Lower leg skin (tissue), 4 donors: ENCODE measurements at regions not wholly inside any gene's neighbourhood (a gene's known extent, or its start where the extent isn't known, plus 50 kb on each side); places are given as distances from the start of the nearest gene placed in this dataset.

ENCODE experiments used
- DNase-seq, 2 donors: peaks; one replicate each; pipeline ENCODE4 v3.0.0-alpha.2; 2019; ENCODE audit warnings: low spot score in 2 of 2
- H3K4me3 ChIP-seq: fragments of 200-600 bp; sonication (generic); 2 replicates; pipeline ENCODE4 v1.5.1; 2017; ENCODE audit warnings: mild to moderate bottlenecking, low read depth; ENCODE audit not compliant: poor library complexity, severe bottlenecking
- POLR2A ChIP-seq, 2 donors: fragments of 450-650 bp; IDR thresholded peaks; one replicate each; pipeline ENCODE4 v1.6.1; 2016 to 2017; ENCODE audit warnings: antibody characterized with exemption in 2 of 2, mild to moderate bottlenecking in 1 of 2, moderate library complexity in 1 of 2
- WGBS, 2 donors: methylation state at CpG; one replicate each; pipeline ENCODE4 v1.1.5; 2018; 5-methylcytosine and 5-hydroxymethylcytosine counted together
- intact Hi-C: fragments of 100-400 bp; cut with DNase I; formaldehyde crosslinking; loops from one replicate; pipeline ENCODE4 v1.15.0; 2023; ENCODE audit warnings: low total_unique reads
- TF ChIP-seq, protein P1 (sequence below), 3 donors: fragments of 450-650 bp; IDR thresholded peaks; one replicate each; pipeline ENCODE4 v1.5.1; 2016; ENCODE audit warnings: antibody characterized with exemption in 3 of 3, mild to moderate bottlenecking in 3 of 3, moderate library complexity in 2 of 3

DNA sequence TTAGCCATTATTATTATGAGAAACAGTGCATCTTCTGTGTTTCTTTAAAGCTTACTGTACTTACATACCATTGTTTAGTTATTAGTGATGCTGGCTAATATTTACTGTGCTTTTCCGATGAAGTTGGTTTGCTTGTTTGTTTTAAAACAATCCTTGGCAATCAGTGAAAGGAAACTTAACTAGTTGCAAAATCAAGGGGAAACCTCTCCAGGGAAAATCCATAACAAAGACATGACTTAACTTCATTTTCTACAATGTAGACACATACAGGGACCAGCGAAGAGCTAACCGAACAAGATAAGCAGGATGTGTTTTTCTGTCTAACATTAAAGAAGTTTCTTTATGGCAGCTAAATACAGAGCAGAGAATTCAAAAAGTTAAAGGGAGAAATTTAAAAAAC lies 102.5 kb upstream of the PARP11 start:
- no peak for DNase-seq
- no peak overlapping the region for H3K4me3 ChIP-seq
- 60 to 72% methylated on average over 3 of the region's 3 CpGs for WGBS, 2 donors
- no peak for TF ChIP-seq POLR2A (IDR thresholded peaks at IDR 0.05)
- TF ChIP-seq, protein P1, sequence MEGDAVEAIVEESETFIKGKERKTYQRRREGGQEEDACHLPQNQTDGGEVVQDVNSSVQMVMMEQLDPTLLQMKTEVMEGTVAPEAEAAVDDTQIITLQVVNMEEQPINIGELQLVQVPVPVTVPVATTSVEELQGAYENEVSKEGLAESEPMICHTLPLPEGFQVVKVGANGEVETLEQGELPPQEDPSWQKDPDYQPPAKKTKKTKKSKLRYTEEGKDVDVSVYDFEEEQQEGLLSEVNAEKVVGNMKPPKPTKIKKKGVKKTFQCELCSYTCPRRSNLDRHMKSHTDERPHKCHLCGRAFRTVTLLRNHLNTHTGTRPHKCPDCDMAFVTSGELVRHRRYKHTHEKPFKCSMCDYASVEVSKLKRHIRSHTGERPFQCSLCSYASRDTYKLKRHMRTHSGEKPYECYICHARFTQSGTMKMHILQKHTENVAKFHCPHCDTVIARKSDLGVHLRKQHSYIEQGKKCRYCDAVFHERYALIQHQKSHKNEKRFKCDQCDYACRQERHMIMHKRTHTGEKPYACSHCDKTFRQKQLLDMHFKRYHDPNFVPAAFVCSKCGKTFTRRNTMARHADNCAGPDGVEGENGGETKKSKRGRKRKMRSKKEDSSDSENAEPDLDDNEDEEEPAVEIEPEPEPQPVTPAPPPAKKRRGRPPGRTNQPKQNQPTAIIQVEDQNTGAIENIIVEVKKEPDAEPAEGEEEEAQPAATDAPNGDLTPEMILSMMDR (IDR thresholded peaks at IDR 0.05), result no peak
- intact Hi-C loops, result no loop called here

DNA sequence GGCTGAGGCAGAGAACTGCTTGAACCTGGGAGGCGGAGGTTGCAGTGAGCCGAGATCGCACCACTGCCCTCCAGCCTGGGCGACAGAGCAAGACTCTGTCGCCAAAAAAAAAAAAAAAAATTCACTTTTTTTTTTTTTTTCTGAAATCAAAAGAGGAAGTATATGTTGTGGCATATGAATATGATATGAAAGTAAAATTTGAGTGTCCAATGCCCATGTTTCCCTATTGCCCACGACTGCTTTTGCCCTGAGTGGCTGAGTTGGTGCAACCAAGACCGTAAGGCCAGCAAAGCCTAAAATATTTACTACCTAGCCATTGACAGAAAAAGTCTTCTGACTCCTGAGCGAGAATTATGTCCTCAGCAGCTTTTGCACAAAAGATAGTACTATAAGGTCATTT lies 101.7 kb upstream of the PARP11 start:
- WGBS, 2 donors, result 71 to 85% methylated on average over 8 of the region's 8 CpGs
- TF ChIP-seq, protein P1 (IDR thresholded peaks at IDR 0.05), result no peak
- no peak for TF ChIP-seq POLR2A (IDR thresholded peaks at IDR 0.05)
- DNase-seq, result peak in 1 of 2 donors; percentile 23
- intact Hi-C loops, result no loop called here
- H3K4me3 ChIP-seq, result no peak overlapping the region

DNA sequence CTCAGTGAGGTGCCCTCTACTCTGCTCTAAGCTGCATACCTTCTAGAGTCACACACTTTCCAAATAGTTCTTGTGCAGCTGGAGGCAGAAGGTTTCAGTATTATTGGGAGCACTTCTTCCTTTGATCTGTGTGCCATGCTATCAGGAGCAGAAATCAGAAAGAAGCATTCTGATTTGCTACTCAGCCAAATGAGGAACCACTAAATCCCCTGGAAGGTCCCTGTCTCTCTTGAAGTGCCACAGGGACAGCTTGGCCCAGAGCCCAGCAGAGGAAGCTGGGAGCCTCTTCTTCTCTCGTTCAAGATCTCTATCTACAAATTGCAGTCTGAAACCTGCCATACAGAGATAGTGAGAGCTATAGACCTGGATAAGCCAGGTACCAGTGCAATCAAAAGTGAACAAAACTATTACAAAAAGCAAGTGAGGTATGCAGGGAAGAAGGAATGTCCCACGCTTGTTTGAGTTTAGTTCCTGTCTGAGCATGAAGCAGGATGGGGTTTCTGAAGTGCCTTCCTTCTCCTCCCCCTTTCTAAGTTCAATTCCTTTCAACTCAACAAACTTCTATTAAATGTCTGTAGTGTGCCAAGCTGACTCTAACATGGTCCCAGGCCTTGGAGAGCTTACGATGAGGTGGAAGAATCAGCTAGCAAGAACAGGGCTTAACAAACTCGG lies 100.9 kb upstream of the PARP11 start:
- intact Hi-C loops, result no loop called here
- TF ChIP-seq POLR2A (IDR thresholded peaks at IDR 0.05), result no peak
- TF ChIP-seq, protein P1 (IDR thresholded peaks at IDR 0.05), result no peak
- peak in 1 of 2 donors; percentile 29 for DNase-seq
- 33 to 50% methylated on average over 4 of the region's 4 CpGs for WGBS, 2 donors
- H3K4me3 ChIP-seq, result no peak overlapping the region

DNA sequence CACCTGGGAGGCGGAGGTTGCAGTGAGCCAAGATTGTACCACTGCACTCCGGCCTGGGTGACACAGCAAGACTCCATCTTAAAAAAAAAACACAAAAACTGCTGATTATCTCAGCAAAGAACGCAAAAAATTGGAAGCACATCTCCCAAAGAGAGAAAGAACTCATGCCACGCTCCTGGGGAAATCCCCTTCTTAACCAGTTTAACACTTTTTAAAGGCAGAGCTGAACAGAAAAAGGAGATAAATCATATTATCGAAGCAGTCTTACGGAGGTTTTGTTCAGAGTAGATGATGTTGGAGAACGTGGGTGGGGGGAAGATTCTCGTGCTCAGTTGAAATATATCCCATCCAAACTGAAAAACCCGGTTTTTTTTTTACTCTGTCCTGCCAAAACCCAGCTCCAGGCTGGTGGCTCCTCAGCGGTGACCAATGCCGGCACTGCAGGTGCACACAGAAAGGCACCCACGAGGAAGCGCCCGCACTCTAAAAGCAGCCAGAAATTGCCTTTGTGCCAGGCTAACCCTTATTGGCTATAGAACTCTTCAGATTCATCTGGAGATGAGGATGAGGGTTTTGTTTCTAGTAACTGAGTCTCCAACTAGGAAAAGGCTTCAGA lies 100.2 kb upstream of the PARP11 start:
- 50 to 51% methylated on average over 14 of the region's 14 CpGs for WGBS, 2 donors
- intact Hi-C loops, result no loop called here
- H3K4me3 ChIP-seq, result no peak overlapping the region
- TF ChIP-seq POLR2A (IDR thresholded peaks at IDR 0.05), result no peak
- TF ChIP-seq, protein P1 (IDR thresholded peaks at IDR 0.05), result no peak
- no peak for DNase-seq

DNA sequence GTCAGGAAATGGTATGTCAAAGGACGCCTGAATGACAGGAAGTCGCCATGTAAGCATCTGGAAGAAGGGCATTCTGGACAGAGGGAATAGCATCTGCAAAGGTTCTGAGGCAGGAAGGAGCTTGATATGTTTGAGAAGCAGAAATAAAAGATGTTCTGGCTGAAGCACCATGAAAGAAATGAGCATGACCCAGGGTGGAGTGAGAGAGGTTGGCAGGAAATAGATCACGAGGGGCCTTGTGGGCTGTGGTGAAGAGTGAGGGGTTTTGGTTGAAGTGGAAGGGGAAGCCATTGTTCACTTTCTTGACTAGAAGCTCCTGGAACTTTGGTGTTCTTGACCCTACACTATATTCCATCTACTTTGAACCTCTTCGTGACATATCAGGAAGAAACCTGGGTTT lies 99.4 kb upstream of the PARP11 start:
- DNase-seq, result peak in 1 of 2 donors; percentile 17
- no peak for TF ChIP-seq POLR2A (IDR thresholded peaks at IDR 0.05)
- TF ChIP-seq, protein P1 (IDR thresholded peaks at IDR 0.05), result no peak
- H3K4me3 ChIP-seq, result no peak overlapping the region
- intact Hi-C loops, result no loop called here
- 56 to 74% methylated on average over 4 of the region's 4 CpGs for WGBS, 2 donors
